Right atrium auricular region (tissue), 2 donors: ENCODE measurements at regions not wholly inside any gene's neighbourhood (a gene's known extent, or its start where the extent isn't known, plus 50 kb on each side); places are given as distances from the start of the nearest gene placed in this dataset.
"Not testable (repeated sequence)": the region's sequence is repeated elsewhere in the genome, so short reads cannot be mapped to it uniquely, and the experiment has no call there.

Experiments used
- DNase-seq: peaks from one replicate; pipeline ENCODE4 v3.0.0-alpha.2; 2019; ENCODE audit warnings: low spot score
- H3K27ac ChIP-seq, 2 donors: fragments of 200-600 bp; sonication (generic); 1 replicate in 1 of 2; 2 replicates in 1 of 2; pipeline ENCODE4 v1.5.1; 2016 to 2019
- H3K27me3 ChIP-seq, 2 donors: fragments of 200-600 bp; sonication (generic); one replicate each; pipeline versions ENCODE4 v1.5.1 to v1.6.0; 2017 to 2019
- H3K36me3 ChIP-seq: fragments of 200-600 bp; sonication (generic); one replicate; pipeline ENCODE4 v1.5.1; 2016
- H3K4me1 ChIP-seq, 2 donors: fragments of 200-600 bp; sonication (generic); one replicate each; pipeline versions ENCODE4 v1.5.1 to v1.6.0; 2017 to 2019
- H3K4me3 ChIP-seq, 2 donors: fragments of 200-600 bp; sonication (generic); 1 replicate in 1 of 2; 2 replicates in 1 of 2; pipeline ENCODE4 v1.5.1; 2017 to 2019; ENCODE audit warnings: mild to moderate bottlenecking in 1 of 2, moderate library complexity in 1 of 2
- H3K9me3 ChIP-seq, 2 donors: fragments of 200-600 bp; sonication (generic); one replicate each; pipeline ENCODE4 v1.5.1; 2019
- TF ChIP-seq, protein P1 (sequence below), 2 donors: fragments of 200-600 bp; sonication (generic); IDR thresholded peaks; one replicate each; pipeline ENCODE4 v1.5.1; 2019; ENCODE audit warnings: antibody characterized with exemption in 2 of 2

DNA sequence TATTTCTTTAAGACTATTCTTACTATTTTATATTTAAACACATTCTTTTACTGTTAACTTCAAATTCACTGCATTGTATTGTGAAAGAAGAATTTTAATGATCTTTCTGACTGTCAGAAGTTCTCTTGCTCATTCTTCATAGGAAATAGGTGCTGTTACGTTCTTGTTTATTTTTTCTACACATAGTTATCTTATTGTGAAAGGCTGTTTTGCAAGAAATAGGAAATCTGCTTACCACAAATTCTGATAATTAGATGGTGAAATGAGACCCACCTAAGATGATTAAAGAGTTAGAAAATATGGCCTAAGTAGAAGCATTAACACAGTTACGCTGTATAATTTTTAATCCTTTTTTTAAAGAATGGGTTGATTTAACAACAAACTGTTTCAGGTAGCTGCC lies 316.1 kb upstream of the ZFP42 start:
- TF ChIP-seq, protein P1, sequence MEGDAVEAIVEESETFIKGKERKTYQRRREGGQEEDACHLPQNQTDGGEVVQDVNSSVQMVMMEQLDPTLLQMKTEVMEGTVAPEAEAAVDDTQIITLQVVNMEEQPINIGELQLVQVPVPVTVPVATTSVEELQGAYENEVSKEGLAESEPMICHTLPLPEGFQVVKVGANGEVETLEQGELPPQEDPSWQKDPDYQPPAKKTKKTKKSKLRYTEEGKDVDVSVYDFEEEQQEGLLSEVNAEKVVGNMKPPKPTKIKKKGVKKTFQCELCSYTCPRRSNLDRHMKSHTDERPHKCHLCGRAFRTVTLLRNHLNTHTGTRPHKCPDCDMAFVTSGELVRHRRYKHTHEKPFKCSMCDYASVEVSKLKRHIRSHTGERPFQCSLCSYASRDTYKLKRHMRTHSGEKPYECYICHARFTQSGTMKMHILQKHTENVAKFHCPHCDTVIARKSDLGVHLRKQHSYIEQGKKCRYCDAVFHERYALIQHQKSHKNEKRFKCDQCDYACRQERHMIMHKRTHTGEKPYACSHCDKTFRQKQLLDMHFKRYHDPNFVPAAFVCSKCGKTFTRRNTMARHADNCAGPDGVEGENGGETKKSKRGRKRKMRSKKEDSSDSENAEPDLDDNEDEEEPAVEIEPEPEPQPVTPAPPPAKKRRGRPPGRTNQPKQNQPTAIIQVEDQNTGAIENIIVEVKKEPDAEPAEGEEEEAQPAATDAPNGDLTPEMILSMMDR (IDR thresholded peaks at IDR 0.05) = no peak
- no peak for DNase-seq
- no peaks in the 10 kb centered on the region for H3K9me3 ChIP-seq
- H3K4me1 ChIP-seq = no peaks in the 10 kb centered on the region
- no peaks in the 10 kb centered on the region for H3K36me3 ChIP-seq
- H3K27ac ChIP-seq = no peak overlapping the region
- H3K27me3 ChIP-seq = no peaks in the 10 kb centered on the region
- H3K4me3 ChIP-seq = no peak overlapping the region

- Histone ChIP-seq H3K9me3 (no peaks in the 10 kb centered on the region), H3K27me3 (no peaks in the 10 kb centered on the region), H3K27ac (no peak overlapping the region), H3K36me3 (no peaks in the 10 kb centered on the region), H3K4me3 (no peak overlapping the region), H3K4me1 (no peaks in the 10 kb centered on the region)
- TF ChIP-seq, protein P1 (IDR thresholded peaks at IDR 0.05) = no peak
- no peak for DNase-seq
These were observed 310.3 kb upstream of the ZFP42 start for GRCh38 chr4:187685247-187685646.

GRCh38 chr4:187687697-187688096 lies 307.9 kb upstream of the ZFP42 start:
- TF ChIP-seq, protein P1 (IDR thresholded peaks at IDR 0.05) = no peak
- Histone ChIP-seq H3K36me3 (no peaks in the 10 kb centered on the region), H3K9me3 (no peaks in the 10 kb centered on the region), H3K27me3 (no peaks in the 10 kb centered on the region), H3K4me1 (no peaks in the 10 kb centered on the region), H3K4me3 (no peak overlapping the region), H3K27ac (no peak overlapping the region)
- DNase-seq = no peak

DNA sequence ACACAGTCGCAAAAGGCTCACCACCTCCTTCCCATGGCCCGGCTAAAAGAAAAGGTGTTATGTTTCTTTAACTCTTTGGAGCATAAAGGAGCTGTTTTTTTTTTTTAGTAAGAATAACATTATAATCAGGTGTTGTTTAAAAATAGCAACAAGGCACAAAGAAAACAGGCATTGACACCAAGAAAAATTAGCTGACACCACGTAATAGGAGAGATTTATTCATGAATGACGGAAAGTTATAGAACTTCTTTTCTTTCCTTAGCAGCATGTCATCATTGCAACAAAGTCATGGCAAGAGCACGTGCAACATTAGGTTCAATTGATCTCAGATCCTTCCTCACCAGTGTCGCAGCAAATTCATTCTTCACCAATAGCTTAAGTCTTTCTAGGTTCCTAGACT lies 302.9 kb upstream of the ZFP42 start:
- Histone ChIP-seq H3K9me3 (no peaks in the 10 kb centered on the region), H3K27ac (no peak overlapping the region), H3K4me1 (no peaks in the 10 kb centered on the region), H3K4me3 (no peak overlapping the region), H3K27me3 (no peaks in the 10 kb centered on the region), H3K36me3 (no peaks in the 10 kb centered on the region)
- TF ChIP-seq, protein P1 (IDR thresholded peaks at IDR 0.05) = no peak
- DNase-seq = no peak

DNA sequence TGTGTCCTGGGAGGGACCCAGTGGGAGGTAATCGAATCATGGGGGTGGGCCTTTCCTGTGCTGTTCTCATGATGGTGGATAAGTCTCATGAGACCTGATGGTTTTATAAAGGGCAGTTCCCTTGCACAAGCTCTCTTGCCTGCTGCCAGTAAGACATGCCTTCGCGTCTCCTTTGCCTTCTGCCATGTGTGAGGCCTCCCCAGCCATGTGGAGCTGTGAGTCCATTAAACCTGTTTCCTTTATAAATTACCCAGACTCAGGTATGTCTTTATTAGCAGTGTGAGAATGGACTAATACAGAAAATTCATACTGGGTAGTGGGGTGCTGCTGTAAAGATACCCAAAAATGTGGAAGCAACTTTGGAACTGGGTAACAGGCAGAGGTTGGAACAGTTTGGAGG lies 300.0 kb upstream of the ZFP42 start:
- H3K4me1 ChIP-seq, H3K9me3 ChIP-seq, DNase-seq, H3K36me3 ChIP-seq, H3K4me3 ChIP-seq, H3K27me3 ChIP-seq, H3K27ac ChIP-seq: not testable (repeated sequence)

- TF ChIP-seq, protein P1 (IDR thresholded peaks at IDR 0.05) = no peak
- no peaks in the 10 kb centered on the region for H3K4me1 ChIP-seq
- H3K27ac ChIP-seq = no peak overlapping the region
- H3K9me3 ChIP-seq = peaks cover 0 to 20% of the 10 kb centered on the region in 2 donors
- DNase-seq = no peak
- H3K36me3 ChIP-seq = no peaks in the 10 kb centered on the region
- no peak overlapping the region for H3K4me3 ChIP-seq
- no peaks in the 10 kb centered on the region for H3K27me3 ChIP-seq
These were observed 284.0 kb upstream of the ZFP42 start for GRCh38 chr4:187711586-187711985.
